ENCODE measurements at regions not wholly inside any gene's neighbourhood (a gene's known extent, or its start where the extent isn't known, plus 50 kb on each side); places are given as distances from the start of the nearest gene placed in this dataset.

DNA sequence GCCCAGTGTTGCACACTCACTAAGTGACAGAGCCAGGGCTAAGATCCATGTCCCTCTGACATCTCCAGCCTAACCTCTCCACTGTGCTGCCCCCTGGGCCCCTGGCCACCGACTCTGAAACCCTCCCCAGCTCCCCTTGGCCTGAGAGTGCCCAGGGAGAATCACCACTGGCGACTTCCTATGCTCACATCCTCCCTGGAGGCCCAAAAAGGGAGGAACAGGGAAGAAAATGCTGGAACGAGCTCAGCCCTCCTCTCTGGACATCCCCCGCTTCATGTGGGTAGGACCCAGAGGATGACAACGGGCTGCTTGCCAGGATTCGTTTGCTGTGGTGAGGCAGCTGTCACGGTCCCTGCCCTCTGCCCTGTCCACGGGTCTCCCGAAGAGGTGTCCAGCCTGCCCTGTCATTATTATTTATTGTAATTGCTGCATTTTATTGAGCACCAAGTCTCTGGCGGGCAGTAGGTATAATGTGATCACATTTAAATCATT, 153.5 kb upstream of the RPL38 start:
- TF ChIP-seq, protein P1, sequence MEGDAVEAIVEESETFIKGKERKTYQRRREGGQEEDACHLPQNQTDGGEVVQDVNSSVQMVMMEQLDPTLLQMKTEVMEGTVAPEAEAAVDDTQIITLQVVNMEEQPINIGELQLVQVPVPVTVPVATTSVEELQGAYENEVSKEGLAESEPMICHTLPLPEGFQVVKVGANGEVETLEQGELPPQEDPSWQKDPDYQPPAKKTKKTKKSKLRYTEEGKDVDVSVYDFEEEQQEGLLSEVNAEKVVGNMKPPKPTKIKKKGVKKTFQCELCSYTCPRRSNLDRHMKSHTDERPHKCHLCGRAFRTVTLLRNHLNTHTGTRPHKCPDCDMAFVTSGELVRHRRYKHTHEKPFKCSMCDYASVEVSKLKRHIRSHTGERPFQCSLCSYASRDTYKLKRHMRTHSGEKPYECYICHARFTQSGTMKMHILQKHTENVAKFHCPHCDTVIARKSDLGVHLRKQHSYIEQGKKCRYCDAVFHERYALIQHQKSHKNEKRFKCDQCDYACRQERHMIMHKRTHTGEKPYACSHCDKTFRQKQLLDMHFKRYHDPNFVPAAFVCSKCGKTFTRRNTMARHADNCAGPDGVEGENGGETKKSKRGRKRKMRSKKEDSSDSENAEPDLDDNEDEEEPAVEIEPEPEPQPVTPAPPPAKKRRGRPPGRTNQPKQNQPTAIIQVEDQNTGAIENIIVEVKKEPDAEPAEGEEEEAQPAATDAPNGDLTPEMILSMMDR (IDR thresholded peaks at IDR 0.05; ENCODE audit: low read depth, low read length, missing control alignments) = no peak
- DNase-seq (ENCODE audit: extremely low read depth, low read depth) = no peak
- no peak overlapping the region for H3K4me3 ChIP-seq (replicated peaks; ENCODE audit: low read depth, low read length)

DNA sequence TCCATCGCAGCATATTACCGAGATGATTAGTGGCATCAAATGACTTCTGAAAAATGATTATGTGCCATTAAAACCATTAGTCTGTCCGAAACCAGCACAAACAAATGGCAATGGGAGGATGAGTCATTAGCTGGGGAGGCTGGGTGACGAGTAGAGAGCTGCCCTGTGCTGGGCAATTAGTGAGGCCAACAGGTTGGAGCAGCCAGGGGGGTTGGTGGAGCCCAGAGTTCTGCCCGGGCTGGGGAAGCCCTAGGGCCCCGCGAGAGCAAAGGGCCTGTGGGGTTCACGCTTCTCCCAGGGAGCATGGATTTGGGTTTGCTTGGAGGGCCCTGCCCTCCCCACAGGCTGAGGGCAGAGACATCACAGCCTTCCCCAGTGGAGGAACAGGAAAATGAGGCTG, 152.1 kb upstream of the RPL38 start:
- TF ChIP-seq, protein P1 (IDR thresholded peaks at IDR 0.05; ENCODE audit: low read depth, low read length, missing control alignments) = no peak
- no peak overlapping the region for H3K4me3 ChIP-seq (replicated peaks; ENCODE audit: low read depth, low read length)
- DNase-seq (ENCODE audit: extremely low read depth, low read depth) = no peak

DNA sequence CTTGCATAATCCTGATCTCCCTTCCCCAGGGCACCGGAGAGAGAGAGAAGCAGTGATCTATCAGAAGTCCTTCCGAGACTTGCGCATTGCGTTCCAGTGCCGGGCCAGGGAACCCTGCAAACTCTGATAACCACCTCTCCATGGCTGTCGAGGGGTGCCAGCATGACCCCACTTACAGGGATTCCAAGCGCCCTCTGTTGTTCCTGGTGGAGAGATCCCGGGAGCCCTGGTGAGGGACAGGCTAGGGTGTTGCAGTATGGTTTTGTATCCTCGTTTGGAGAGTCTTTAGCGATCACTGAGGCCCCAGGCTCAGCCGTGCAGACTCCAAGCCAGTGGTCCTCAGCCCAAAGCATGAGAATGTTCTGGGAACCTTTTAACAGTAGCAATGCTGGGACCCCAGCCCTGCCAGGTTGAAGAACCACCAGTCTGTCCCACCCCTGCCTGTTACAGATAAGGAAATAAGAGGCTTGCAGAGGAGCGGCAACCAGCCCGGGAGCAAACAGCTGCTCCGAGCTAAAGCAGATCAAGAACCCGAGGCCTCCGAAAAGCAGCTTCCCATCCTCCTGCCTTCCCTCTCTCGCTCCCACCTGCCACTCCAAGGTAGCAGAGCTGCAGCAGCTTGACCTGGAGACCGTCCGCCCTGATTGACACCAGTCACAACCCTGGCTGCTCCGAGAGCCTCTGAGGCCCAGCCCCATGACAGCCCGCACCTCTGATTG, 150.3 kb upstream of the RPL38 start:
- H3K4me3 ChIP-seq (replicated peaks; ENCODE audit: low read depth, low read length) = no peak overlapping the region
- DNase-seq (ENCODE audit: extremely low read depth, low read depth) = no peak
- TF ChIP-seq, protein P1 (IDR thresholded peaks at IDR 0.05; ENCODE audit: low read depth, low read length, missing control alignments) = no peak

DNA sequence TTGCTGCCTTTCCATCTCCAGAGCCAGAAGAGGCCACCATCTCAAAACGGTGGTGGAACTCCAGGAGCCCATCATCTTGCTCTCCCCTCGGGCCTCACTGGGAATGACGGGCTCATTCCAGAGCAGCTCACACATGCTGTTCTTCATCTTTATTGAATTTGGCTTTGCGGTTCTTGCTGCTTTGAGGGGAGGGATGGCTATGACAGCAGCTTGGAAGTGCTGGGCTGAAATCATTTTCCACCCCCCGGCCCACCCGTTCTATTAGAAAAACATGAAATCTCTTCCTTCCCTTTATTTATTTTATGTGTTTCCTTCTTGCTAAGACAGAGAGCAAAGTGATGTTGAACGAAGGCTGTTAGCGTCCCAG, 149.8 kb upstream of the RPL38 start:
- no peak for DNase-seq (ENCODE audit: extremely low read depth, low read depth)
- TF ChIP-seq, protein P1 (IDR thresholded peaks at IDR 0.05; ENCODE audit: low read depth, low read length, missing control alignments) = no peak

DNA sequence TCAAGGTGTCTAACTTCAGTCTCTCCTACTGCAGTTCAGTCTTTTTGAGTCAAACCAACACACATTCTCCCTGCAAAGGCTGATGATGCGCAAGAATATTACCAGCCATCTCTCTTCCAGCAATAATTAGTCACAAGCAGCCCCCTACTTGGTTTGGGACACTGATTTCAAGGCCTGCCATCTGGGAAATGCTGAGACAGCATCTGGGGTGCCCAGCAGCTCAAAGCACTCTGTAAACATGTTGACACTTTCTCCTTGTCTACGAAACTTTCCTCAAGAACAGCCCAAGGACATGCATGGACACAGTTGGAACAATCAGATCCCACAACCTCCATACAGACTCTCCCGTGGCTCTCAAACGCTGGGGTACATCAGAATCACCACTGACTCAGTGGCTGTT, 149.2 kb upstream of the RPL38 start:
- no peak for DNase-seq (ENCODE audit: extremely low read depth, low read depth)
- TF ChIP-seq, protein P1 (IDR thresholded peaks at IDR 0.05; ENCODE audit: low read depth, low read length, missing control alignments) = no peak
- no peak overlapping the region for H3K4me3 ChIP-seq (replicated peaks; ENCODE audit: low read depth, low read length)

More for the DNA sequence above, 149.8 kb upstream of the RPL38 start:
- H3K4me3 ChIP-seq (replicated peaks; ENCODE audit: low read depth, low read length) = no peak overlapping the region

DNA sequence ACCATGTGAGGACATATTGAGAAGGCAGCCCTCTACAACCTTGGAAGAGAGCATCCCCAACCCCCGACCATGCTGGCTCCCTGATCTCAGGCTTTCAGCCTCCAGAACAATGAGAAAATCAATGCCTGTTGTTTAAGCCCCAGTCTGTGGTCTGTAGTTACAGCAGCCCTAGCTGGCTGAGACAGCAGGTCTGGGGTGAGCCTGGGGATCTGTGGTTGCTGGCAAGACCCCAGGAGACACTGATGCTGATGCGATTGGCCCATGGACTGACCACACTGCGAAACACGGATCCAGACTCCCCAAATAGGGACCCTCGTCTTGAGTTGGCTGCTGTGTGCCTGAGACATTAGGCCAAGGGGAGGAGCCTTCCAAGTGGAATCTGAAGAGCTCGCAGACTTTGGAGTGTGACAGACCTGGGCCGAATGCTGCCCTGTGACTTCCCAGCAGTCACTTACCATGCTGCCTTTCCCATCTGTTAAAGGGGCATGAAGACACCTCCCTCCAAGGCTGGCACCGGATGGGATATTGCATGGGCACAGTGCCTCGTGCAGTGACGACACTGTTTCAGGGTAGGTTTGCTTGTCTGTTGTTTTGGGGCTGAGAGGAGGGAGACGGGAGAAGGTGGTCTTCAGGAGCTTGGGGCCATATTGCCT, 147.8 kb upstream of the RPL38 start:
- TF ChIP-seq, protein P1 (IDR thresholded peaks at IDR 0.05; ENCODE audit: low read depth, low read length, missing control alignments) = no peak
- H3K4me3 ChIP-seq (replicated peaks; ENCODE audit: low read depth, low read length) = no peak overlapping the region
- no peak for DNase-seq (ENCODE audit: extremely low read depth, low read depth)
